Fibroblast of lung (primary cell): ENCODE measurements at regions not wholly inside any gene's neighbourhood (a gene's known extent, or its start where the extent isn't known, plus 50 kb on each side); places are given as distances from the start of the nearest gene placed in this dataset.

Experiments
- DNase-seq, 2 donors: peaks; one replicate each; pipeline versions ENCODE4 v3.0.0 to v3.0.0-alpha.2; 2010; ENCODE audit warnings: low read depth in 2 of 2
- H2AFZ ChIP-seq: 2 replicates; pipeline ENCODE4 v1.5.1; 2012; ENCODE audit warnings: low read length, control low read depth, inconsistent platforms
- H3K27ac ChIP-seq: 2 replicates; pipeline ENCODE4 v1.5.1; 2011; ENCODE audit warnings: low read length, control low read depth; ENCODE audit not compliant: insufficient read depth
- H3K27me3 ChIP-seq: 2 replicates; pipeline ENCODE4 v1.5.1; 2011; ENCODE audit warnings: mild to moderate bottlenecking, low read length; ENCODE audit not compliant: control insufficient read depth, insufficient read depth
- H3K36me3 ChIP-seq: 2 replicates; pipeline ENCODE4 v1.5.1; 2011; ENCODE audit warnings: low read length; ENCODE audit not compliant: control insufficient read depth, insufficient read depth
- H3K4me1 ChIP-seq: 2 replicates; pipeline ENCODE4 v1.5.1; 2011; ENCODE audit warnings: low read length; ENCODE audit not compliant: control insufficient read depth, insufficient read depth; ENCODE audit errors: extremely low read depth
- H3K4me2 ChIP-seq: 2 replicates; pipeline ENCODE4 v1.5.1; 2011; ENCODE audit warnings: low read length, control low read depth; ENCODE audit not compliant: insufficient read depth; ENCODE audit errors: extremely low read depth
- H3K4me3 ChIP-seq, 4 experiments: fragments of 200-600 bp in 1 of 4; sonication (generic) in 1 of 4; replicated peaks in 1 of 4; 2 replicates each; pipeline ENCODE4 v1.5.1; 2011 to 2016; ENCODE audit warnings: low read length in 4 of 4, low read depth in 3 of 4, mild to moderate bottlenecking in 3 of 4, control low read depth in 2 of 4, inconsistent platforms in 1 of 4, mixed read lengths in 1 of 4; ENCODE audit not compliant: insufficient read depth in 1 of 4; ENCODE audit errors: control extremely low read depth in 1 of 4
- H3K79me2 ChIP-seq: 2 replicates; pipeline ENCODE4 v1.5.1; 2012; ENCODE audit warnings: mild to moderate bottlenecking, low read length, inconsistent platforms; ENCODE audit not compliant: control insufficient read depth, insufficient read depth
- H3K9ac ChIP-seq: 2 replicates; pipeline ENCODE4 v1.5.1; 2011; ENCODE audit warnings: mild to moderate bottlenecking, low read length, control low read depth; ENCODE audit not compliant: insufficient read depth
- H3K9me3 ChIP-seq: 2 replicates; pipeline ENCODE4 v1.5.1; 2012; ENCODE audit warnings: low read depth, low read length; ENCODE audit not compliant: control insufficient read depth, insufficient read depth
- H4K20me1 ChIP-seq: 2 replicates; pipeline ENCODE4 v1.5.1; 2011; ENCODE audit warnings: low read length; ENCODE audit not compliant: control insufficient read depth, insufficient read depth; ENCODE audit errors: extremely low read depth
- CTCF ChIP-seq, 2 donors: IDR thresholded peaks in 1 of 2; conservative IDR thresholded peaks in 1 of 2; 1 replicate in 1 of 2; 2 replicates in 1 of 2; pipeline ENCODE4 v1.5.1; 2011 to 2012; ENCODE audit warnings: low read length in 2 of 2, control low read depth in 1 of 2, inconsistent platforms in 1 of 2, low read depth in 1 of 2, mild to moderate bottlenecking in 1 of 2
- EZH2 ChIP-seq: IDR thresholded peaks from 2 replicates; pipeline ENCODE4 v1.5.1; 2012; ENCODE audit warnings: low read length, control low read depth, mild to moderate bottlenecking; ENCODE audit errors: missing control alignments

- Histone ChIP-seq H3K9me3 (no peaks in the 10 kb centered on the region), H3K4me1 (no peaks in the 10 kb centered on the region), H3K27me3 (no peaks in the 10 kb centered on the region), H3K79me2 (no peaks in the 10 kb centered on the region), H3K9ac (no peak overlapping the region), H4K20me1 (no peaks in the 10 kb centered on the region), H3K36me3 (no peaks in the 10 kb centered on the region), H3K4me2 (no peak overlapping the region), H3K4me3 (no peak overlapping the region), H3K27ac (no peak overlapping the region), H2AFZ (no peak overlapping the region)
- peak in 1 of 2 donors; percentile 61 for DNase-seq
- TF ChIP-seq CTCF (conservative IDR thresholded peaks at IDR 0.05 in 1 of 2, IDR thresholded peaks at IDR 0.05 in 1 of 2; ENCODE audit: low read depth in 1 of 2, low read length in 2 of 2), result no peak
- TF ChIP-seq EZH2, result no peak
Observed at GRCh38 chr6:54722328-54722727, 124.2 kb upstream of the FAM83B start.

DNA sequence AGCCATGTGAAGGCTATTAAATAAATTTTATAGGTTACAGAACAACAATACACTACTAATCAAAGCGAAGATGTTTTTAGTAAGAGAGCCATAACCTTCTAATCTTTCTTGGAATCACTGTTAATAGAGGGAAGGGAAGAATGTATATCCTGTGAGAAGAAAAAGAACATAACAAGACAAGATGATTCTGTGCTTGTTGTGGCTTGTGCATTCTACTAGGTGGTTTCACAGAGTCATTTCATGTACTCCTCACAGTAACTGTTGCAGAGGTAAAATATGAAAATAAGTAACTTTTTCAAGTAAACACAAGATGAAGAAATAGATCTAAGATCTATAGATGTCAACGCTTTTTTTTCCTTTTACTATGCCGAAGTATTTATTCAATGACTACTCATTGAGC, 116.9 kb upstream of the FAM83B start:
- Histone ChIP-seq H3K9ac (no peak overlapping the region), H3K27me3 (no peaks in the 10 kb centered on the region), H3K4me1 (no peaks in the 10 kb centered on the region), H2AFZ (no peak overlapping the region), H3K36me3 (no peaks in the 10 kb centered on the region), H3K79me2 (no peaks in the 10 kb centered on the region), H3K27ac (no peak overlapping the region), H3K4me3 (no peak overlapping the region), H3K9me3 (no peaks in the 10 kb centered on the region), H3K4me2 (no peak overlapping the region), H4K20me1 (no peaks in the 10 kb centered on the region)
- TF ChIP-seq CTCF (conservative IDR thresholded peaks at IDR 0.05 in 1 of 2, IDR thresholded peaks at IDR 0.05 in 1 of 2; ENCODE audit: low read depth in 1 of 2, low read length in 2 of 2) (no peak), EZH2 (no peak)
- no peak for DNase-seq

GRCh38 chr6:54730767-54731630, 115.6 kb upstream of the FAM83B start:
- H2AFZ ChIP-seq, result no peak overlapping the region
- no peaks in the 10 kb centered on the region for H3K36me3 ChIP-seq
- no peaks in the 10 kb centered on the region for H3K4me1 ChIP-seq
- no peaks in the 10 kb centered on the region for H3K79me2 ChIP-seq
- no peaks in the 10 kb centered on the region for H4K20me1 ChIP-seq
- no peak overlapping the region for H3K4me2 ChIP-seq
- no peak overlapping the region for H3K27ac ChIP-seq
- TF ChIP-seq EZH2 (no peak), CTCF (conservative IDR thresholded peaks at IDR 0.05 in 1 of 2, IDR thresholded peaks at IDR 0.05 in 1 of 2; ENCODE audit: low read depth in 1 of 2, low read length in 2 of 2) (no peak)
- H3K9me3 ChIP-seq, result no peaks in the 10 kb centered on the region
- H3K9ac ChIP-seq, result no peak overlapping the region
- H3K27me3 ChIP-seq, result no peaks in the 10 kb centered on the region
- no peak overlapping the region for H3K4me3 ChIP-seq
- no peak for DNase-seq
